CD4-positive, alpha-beta memory T cell (primary cell): ENCODE measurements at regions not wholly inside any gene's neighbourhood (a gene's known extent, or its start where the extent isn't known, plus 50 kb on each side); places are given as distances from the start of the nearest gene placed in this dataset.

Source experiments
- CTCF ChIA-PET: fragments of 350-600 bp; sonication (Branson Sonifier 250); formaldehyde crosslinking; loops from one replicate; lab custom pipeline; 2021; ENCODE audit warnings: inconsistent platforms; ENCODE audit not compliant: partially characterized antibody; lab: Charles Lee
- POLR2A ChIA-PET: fragments of 350-600 bp; sonication (Branson Sonifier 250); formaldehyde crosslinking; loops from one replicate; lab custom pipeline; 2021; ENCODE audit not compliant: partially characterized antibody; lab: Charles Lee
- DNase-seq, 5 donors: peaks; one replicate each; pipeline versions ENCODE4 v3.0.0 to v3.0.0-alpha.2; 2020 to 2022; ENCODE audit warnings: mixed read lengths in 1 of 5
- H3K27ac ChIP-seq: one replicate; pipeline ENCODE4 v1.7.0; 2013; ENCODE audit warnings: low read depth, low read length
- H3K27me3 ChIP-seq: 2 replicates; pipeline ENCODE4 v1.7.0; 2013; ENCODE audit warnings: mild to moderate bottlenecking, low read length, moderate library complexity; ENCODE audit not compliant: insufficient read depth
- H3K36me3 ChIP-seq: 2 replicates; pipeline ENCODE4 v1.7.0; 2013; ENCODE audit warnings: mild to moderate bottlenecking, low read length, moderate library complexity; ENCODE audit not compliant: insufficient read depth
- H3K4me1 ChIP-seq: 2 replicates; pipeline ENCODE4 v1.7.0; 2013; ENCODE audit warnings: mild to moderate bottlenecking, low read length, moderate library complexity; ENCODE audit not compliant: insufficient read depth
- H3K4me3 ChIP-seq, 2 donors: one replicate each; pipeline ENCODE4 v1.7.0; 2013; ENCODE audit warnings: low read length in 2 of 2, mild to moderate bottlenecking in 1 of 2
- H3K9me3 ChIP-seq, 2 donors: one replicate each; pipeline ENCODE4 v1.7.0; 2013; ENCODE audit warnings: low read length in 2 of 2, control low read depth in 1 of 2; ENCODE audit not compliant: control insufficient read depth in 1 of 2
- H3K27ac Mint-ChIP-seq, 7 donors: one replicate each; pipeline ENCODE4 v1.8.0; 2020 to 2021; ENCODE audit warnings: mixed read lengths in 7 of 7, mild to moderate bottlenecking in 6 of 7, inconsistent platforms in 3 of 7, moderate library complexity in 3 of 7
- H3K27me3 Mint-ChIP-seq, 2 donors: one replicate each; pipeline ENCODE4 v1.8.0; 2020 to 2021; ENCODE audit warnings: mixed read lengths in 2 of 2
- H3K36me3 Mint-ChIP-seq, 2 donors: one replicate each; pipeline ENCODE4 v1.8.0; 2020 to 2021; ENCODE audit warnings: mixed read lengths in 2 of 2, inconsistent platforms in 1 of 2, mild to moderate bottlenecking in 1 of 2
- H3K4me1 Mint-ChIP-seq, 4 donors: one replicate each; pipeline ENCODE4 v1.8.0; 2020 to 2021; ENCODE audit warnings: mixed read lengths in 4 of 4, mild to moderate bottlenecking in 1 of 4
- H3K4me3 Mint-ChIP-seq, 8 donors: one replicate each; pipeline ENCODE4 v1.8.0; 2020 to 2021; ENCODE audit warnings: mixed read lengths in 8 of 8, mild to moderate bottlenecking in 7 of 8, moderate library complexity in 6 of 8, inconsistent platforms in 3 of 8
- H3K9me3 Mint-ChIP-seq, 8 donors: one replicate each; pipeline ENCODE4 v1.8.0; 2020 to 2021; ENCODE audit warnings: mixed read lengths in 8 of 8, mild to moderate bottlenecking in 5 of 8, inconsistent platforms in 3 of 8, moderate library complexity in 1 of 8
- intact Hi-C: fragments of 100-400 bp; cut with micrococcal nuclease; formaldehyde crosslinking; loops from one replicate; pipeline ENCODE4 v1.15.1; 2023

DNA sequence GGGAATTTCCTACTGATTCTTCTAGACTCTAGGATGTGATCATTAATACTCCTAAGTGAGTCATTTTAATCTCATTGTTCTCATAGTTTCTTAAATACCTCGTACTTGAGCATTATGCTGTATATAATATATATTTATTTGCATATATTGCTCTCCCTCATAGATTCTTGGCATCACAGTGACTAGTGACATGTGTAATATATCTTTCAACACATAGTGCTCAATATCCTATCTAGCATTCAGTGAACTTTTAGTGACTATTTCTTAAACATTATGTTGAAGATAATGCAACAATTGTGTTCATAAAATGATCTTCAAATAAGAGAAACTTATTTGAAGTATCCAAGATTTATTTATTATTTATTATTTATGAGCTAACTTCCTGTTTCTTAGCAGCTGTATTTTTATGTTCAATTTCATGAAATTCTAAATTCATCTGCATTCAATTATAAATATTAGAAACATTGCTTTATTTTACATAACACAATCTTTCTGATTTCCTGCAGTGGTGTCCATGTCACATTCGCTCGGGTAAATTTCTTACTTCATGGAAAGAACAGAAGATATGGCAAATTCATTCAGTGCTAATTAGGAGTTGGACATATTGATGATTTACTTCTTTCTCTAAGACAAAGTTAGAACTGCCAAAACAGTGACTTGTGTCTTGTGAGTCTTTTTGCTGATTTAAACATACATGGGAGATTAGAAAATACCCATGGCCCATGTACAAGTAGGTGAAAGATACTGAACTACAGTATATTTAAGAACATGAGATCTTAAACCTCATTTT, 1095.5 kb upstream of the IGFBP7 start:
- intact Hi-C loops: no loop called here
- Histone ChIP-seq H3K27me3 (no peaks in the 10 kb centered on the region), H3K27ac (no peak overlapping the region), H3K4me1 (no peaks in the 10 kb centered on the region), H3K4me3 (no peak overlapping the region), H3K36me3 (no peaks in the 10 kb centered on the region), H3K9me3 (no peaks in the 10 kb centered on the region)
- ChIA-PET CTCF (no interaction called here), POLR2A (no interaction called here)
- Mint-ChIP-seq H3K4me1 (no peaks in the 10 kb centered on the region), H3K27ac (no peak overlapping the region), H3K4me3 (no peak overlapping the region), H3K36me3 (no peaks in the 10 kb centered on the region), H3K27me3 (no peaks in the 10 kb centered on the region), H3K9me3 (peaks cover 0 to 15% (median 5%) of the 10 kb centered on the region in 8 donors)
- no peak for DNase-seq

- POLR2A ChIA-PET: no interaction called here
- Histone ChIP-seq H3K27ac (no peak overlapping the region), H3K27me3 (no peaks in the 10 kb centered on the region), H3K4me3 (no peak overlapping the region), H3K4me1 (no peaks in the 10 kb centered on the region), H3K36me3 (no peaks in the 10 kb centered on the region), H3K9me3 (no peaks in the 10 kb centered on the region)
- Mint-ChIP-seq H3K9me3 (peaks cover 0 to 28% (median 15%) of the 10 kb centered on the region in 8 donors), H3K27me3 (no peaks in the 10 kb centered on the region), H3K4me1 (no peaks in the 10 kb centered on the region), H3K27ac (no peak overlapping the region), H3K4me3 (no peak overlapping the region), H3K36me3 (no peaks in the 10 kb centered on the region)
- CTCF ChIA-PET: no interaction called here
- DNase-seq: no peak
- intact Hi-C loops: no loop called here
Measured at GRCh38 chr4:58192217-58192616, 1082.0 kb upstream of the IGFBP7 start.

- DNase-seq: no peak
- H3K4me1 Mint-ChIP-seq: no peaks in the 10 kb centered on the region
- Histone ChIP-seq H3K4me1 (no peaks in the 10 kb centered on the region), H3K9me3 (no peaks in the 10 kb centered on the region), H3K4me3 (no peak overlapping the region), H3K36me3 (no peaks in the 10 kb centered on the region), H3K27ac (no peak overlapping the region), H3K27me3 (no peaks in the 10 kb centered on the region)
- intact Hi-C loops: no loop called here
- H3K27me3 Mint-ChIP-seq: no peaks in the 10 kb centered on the region
- ChIA-PET CTCF (no interaction called here), POLR2A (no interaction called here)
- no peaks in the 10 kb centered on the region for H3K36me3 Mint-ChIP-seq
- H3K4me3 Mint-ChIP-seq: no peak overlapping the region
- peaks cover 0 to 26% (median 12%) of the 10 kb centered on the region in 8 donors for H3K9me3 Mint-ChIP-seq
- H3K27ac Mint-ChIP-seq: no peak overlapping the region
Measured at GRCh38 chr4:58191109-58191508, 1080.9 kb upstream of the IGFBP7 start.

- H3K4me3 ChIP-seq: no peak overlapping the region
- no peaks in the 10 kb centered on the region for H3K4me1 Mint-ChIP-seq
Measured at GRCh38 chr4:58188316-58188715, 1078.1 kb upstream of the IGFBP7 start.

DNA sequence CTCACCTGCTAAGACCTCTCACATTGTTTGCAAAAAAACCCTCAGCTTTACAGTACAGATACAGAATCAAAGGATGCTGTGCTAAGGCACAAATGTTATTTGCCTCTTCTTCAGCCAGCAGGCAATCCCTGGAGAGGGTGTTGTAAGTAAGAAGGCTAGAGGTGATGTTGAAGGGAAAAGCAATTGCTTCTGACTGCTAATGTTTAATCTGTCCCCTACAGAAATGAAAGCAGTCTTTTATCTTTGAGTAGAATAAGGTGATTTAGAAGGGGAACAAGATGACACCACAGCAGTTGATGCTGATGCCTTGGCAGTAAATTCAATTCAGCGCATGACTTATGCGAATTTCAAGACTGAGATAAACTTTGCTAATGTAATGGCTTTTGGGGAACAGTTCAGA, 1064.8 kb upstream of the IGFBP7 start:
- intact Hi-C loops: no loop called here
- no peak for DNase-seq
- Histone ChIP-seq H3K27ac (no peak overlapping the region), H3K4me3 (no peak overlapping the region), H3K9me3 (no peaks in the 10 kb centered on the region), H3K36me3 (no peaks in the 10 kb centered on the region), H3K27me3 (no peaks in the 10 kb centered on the region), H3K4me1 (no peaks in the 10 kb centered on the region)
- no peak overlapping the region for H3K27ac Mint-ChIP-seq
- H3K4me3 Mint-ChIP-seq: no peak overlapping the region
- H3K4me1 Mint-ChIP-seq: no peaks in the 10 kb centered on the region
- H3K27me3 Mint-ChIP-seq: no peaks in the 10 kb centered on the region
- ChIA-PET CTCF (no interaction called here), POLR2A (no interaction called here)
- H3K9me3 Mint-ChIP-seq: peaks cover 2 to 18% (median 7%) of the 10 kb centered on the region in 8 donors
- no peaks in the 10 kb centered on the region for H3K36me3 Mint-ChIP-seq

More at GRCh38 chr4:58188316-58188715, 1078.1 kb upstream of the IGFBP7 start:
- H3K27ac Mint-ChIP-seq: no peak overlapping the region
- DNase-seq: no peak
- no peaks in the 10 kb centered on the region for H3K36me3 Mint-ChIP-seq
- H3K4me3 Mint-ChIP-seq: no peak overlapping the region
- ChIA-PET CTCF (no interaction called here), POLR2A (no interaction called here)
- Histone ChIP-seq H3K36me3 (no peaks in the 10 kb centered on the region), H3K27ac (no peak overlapping the region), H3K27me3 (no peaks in the 10 kb centered on the region), H3K4me1 (no peaks in the 10 kb centered on the region), H3K9me3 (no peaks in the 10 kb centered on the region)
- intact Hi-C loops: no loop called here
- no peaks in the 10 kb centered on the region for H3K27me3 Mint-ChIP-seq
- peaks cover 0 to 29% (median 17%) of the 10 kb centered on the region in 8 donors for H3K9me3 Mint-ChIP-seq

- CTCF ChIA-PET: no interaction called here
- Histone ChIP-seq H3K4me1 (no peaks in the 10 kb centered on the region), H3K36me3 (no peaks in the 10 kb centered on the region), H3K9me3 (no peaks in the 10 kb centered on the region), H3K27ac (no peak overlapping the region), H3K27me3 (no peaks in the 10 kb centered on the region), H3K4me3 (no peak overlapping the region)
- H3K4me3 Mint-ChIP-seq: no peak overlapping the region
- H3K4me1 Mint-ChIP-seq: no peaks in the 10 kb centered on the region
- no peak overlapping the region for H3K27ac Mint-ChIP-seq
- peaks cover under 1 to 36% (median 11%) of the 10 kb centered on the region in 8 donors for H3K9me3 Mint-ChIP-seq
- no peak for DNase-seq
- H3K36me3 Mint-ChIP-seq: no peaks in the 10 kb centered on the region
- intact Hi-C loops: no loop called here
- H3K27me3 Mint-ChIP-seq: no peaks in the 10 kb centered on the region
- POLR2A ChIA-PET: no interaction called here
Measured at GRCh38 chr4:58166490-58166889, 1056.3 kb upstream of the IGFBP7 start.

DNA sequence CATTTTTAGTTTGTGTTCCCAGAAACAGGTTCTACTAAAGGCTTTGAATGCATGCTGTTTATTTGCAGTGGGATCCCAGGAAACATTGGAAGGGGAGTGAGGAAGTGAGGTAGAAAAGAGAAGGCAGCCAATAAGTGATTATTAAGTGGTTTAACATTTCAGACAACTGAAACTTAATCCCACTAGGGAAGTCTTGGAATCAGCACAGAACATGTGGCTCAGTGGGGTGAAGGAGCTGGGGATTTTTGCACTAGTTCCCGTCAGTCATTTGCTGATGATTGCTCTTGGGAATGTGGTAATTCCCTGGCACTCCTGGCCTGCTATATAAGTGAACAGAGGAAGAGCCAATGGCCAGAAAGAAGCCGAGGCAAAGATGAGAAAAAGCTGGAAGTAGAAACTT, 1053.0 kb upstream of the IGFBP7 start:
- H3K27ac ChIP-seq: no peak overlapping the region
- no peaks in the 10 kb centered on the region for H3K4me1 Mint-ChIP-seq
- H3K27me3 Mint-ChIP-seq: no peaks in the 10 kb centered on the region
- H3K9me3 Mint-ChIP-seq: peaks cover 0 to 22% (median 6%) of the 10 kb centered on the region in 8 donors
- H3K9me3 ChIP-seq: no peaks in the 10 kb centered on the region
- no peaks in the 10 kb centered on the region for H3K4me1 ChIP-seq
- no peaks in the 10 kb centered on the region for H3K36me3 Mint-ChIP-seq
- ChIA-PET CTCF (no interaction called here), POLR2A (no interaction called here)
- no peaks in the 10 kb centered on the region for H3K36me3 ChIP-seq
- intact Hi-C loops: no loop called here
- no peak overlapping the region for H3K27ac Mint-ChIP-seq
- no peaks in the 10 kb centered on the region for H3K27me3 ChIP-seq
- H3K4me3 Mint-ChIP-seq: no peak overlapping the region
- no peak overlapping the region for H3K4me3 ChIP-seq
- DNase-seq: no peak
